CD8-positive, alpha-beta memory T cell (primary cell): ENCODE measurements at regions not wholly inside any gene's neighbourhood (a gene's known extent, or its start where the extent isn't known, plus 50 kb on each side); places are given as distances from the start of the nearest gene placed in this dataset.
"Not testable (repeated sequence)": the region's sequence is repeated elsewhere in the genome, so short reads cannot be mapped to it uniquely, and the experiment has no call there.

Experiments
- CTCF ChIA-PET: fragments of 350-600 bp; sonication (Branson Sonifier 250); formaldehyde crosslinking; loops from one replicate; lab custom pipeline; 2021; ENCODE audit warnings: antibody characterized with exemption; lab: Charles Lee
- POLR2A ChIA-PET: fragments of 350-600 bp; sonication (Branson Sonifier 250); formaldehyde crosslinking; loops from one replicate; lab custom pipeline; 2021; ENCODE audit warnings: antibody characterized with exemption; lab: Charles Lee
- DNase-seq, 5 donors: peaks; one replicate each; pipeline versions ENCODE4 v3.0.0 to v3.0.0-alpha.2; 2020 to 2022; ENCODE audit warnings: mixed read lengths in 1 of 5
- H3K27ac ChIP-seq: one replicate; pipeline ENCODE4 v1.7.0; 2013; ENCODE audit warnings: low read depth, mild to moderate bottlenecking, low read length, moderate library complexity
- H3K27me3 ChIP-seq: 2 replicates; pipeline ENCODE4 v1.7.0; 2013; ENCODE audit warnings: low read length, mild to moderate bottlenecking; ENCODE audit not compliant: insufficient read depth, poor library complexity, severe bottlenecking
- H3K36me3 ChIP-seq: 2 replicates; pipeline ENCODE4 v1.7.0; 2013; ENCODE audit warnings: mild to moderate bottlenecking, low read length, moderate library complexity; ENCODE audit not compliant: insufficient read depth
- H3K4me1 ChIP-seq: 2 replicates; pipeline ENCODE4 v1.7.0; 2013; ENCODE audit warnings: mild to moderate bottlenecking, low read length, moderate library complexity; ENCODE audit not compliant: insufficient read depth
- H3K4me3 ChIP-seq: 2 replicates; pipeline ENCODE4 v1.7.0; 2013; ENCODE audit warnings: mild to moderate bottlenecking, low read length
- H3K9me3 ChIP-seq: 2 replicates; pipeline ENCODE4 v1.7.0; 2013; ENCODE audit warnings: mild to moderate bottlenecking, low read length
- H3K27ac Mint-ChIP-seq, 8 donors: one replicate each; pipeline ENCODE4 v1.8.0; 2020 to 2021; ENCODE audit warnings: mixed read lengths in 8 of 8, mild to moderate bottlenecking in 6 of 8, inconsistent platforms in 3 of 8, moderate library complexity in 3 of 8
- H3K27me3 Mint-ChIP-seq, 2 donors: one replicate each; pipeline ENCODE4 v1.8.0; 2020 to 2021; ENCODE audit warnings: mixed read lengths in 2 of 2, mild to moderate bottlenecking in 1 of 2, moderate library complexity in 1 of 2
- H3K36me3 Mint-ChIP-seq, 3 donors: one replicate each; pipeline ENCODE4 v1.8.0; 2020 to 2021; ENCODE audit warnings: mixed read lengths in 3 of 3, inconsistent platforms in 1 of 3, mild to moderate bottlenecking in 1 of 3
- H3K4me1 Mint-ChIP-seq, 3 donors: one replicate each; pipeline ENCODE4 v1.8.0; 2020 to 2021; ENCODE audit warnings: mixed read lengths in 3 of 3, inconsistent platforms in 1 of 3, mild to moderate bottlenecking in 1 of 3
- H3K4me3 Mint-ChIP-seq, 7 donors: one replicate each; pipeline ENCODE4 v1.8.0; 2020 to 2021; ENCODE audit warnings: mixed read lengths in 7 of 7, mild to moderate bottlenecking in 6 of 7, moderate library complexity in 4 of 7, inconsistent platforms in 2 of 7
- H3K9me3 Mint-ChIP-seq, 5 donors: one replicate each; pipeline ENCODE4 v1.8.0; 2020 to 2022; ENCODE audit warnings: mixed read lengths in 5 of 5, mild to moderate bottlenecking in 3 of 5, moderate library complexity in 2 of 5, inconsistent platforms in 1 of 5

DNA sequence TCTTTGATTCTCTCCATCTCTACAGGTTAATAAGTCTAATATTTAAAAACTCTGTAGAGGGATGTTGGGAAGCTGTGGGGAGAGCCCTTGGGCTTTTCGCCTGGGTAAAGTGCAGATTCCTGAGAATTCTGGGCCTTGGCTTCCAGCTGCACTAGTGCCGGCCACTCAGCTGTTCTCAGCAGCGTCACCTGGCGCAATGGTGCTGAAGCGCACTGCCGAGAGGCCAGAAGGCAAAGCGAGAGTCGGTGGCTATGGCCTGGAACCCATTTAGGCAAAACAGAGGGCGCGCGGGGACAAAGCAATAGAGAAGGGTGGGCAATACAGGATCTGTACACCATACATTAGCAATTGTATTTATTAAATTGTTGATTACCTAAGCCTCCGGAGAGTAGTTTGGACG, 168.7 kb downstream of the FAM72C start:
- POLR2A ChIA-PET, CTCF ChIA-PET, H3K27ac Mint-ChIP-seq, H3K9me3 ChIP-seq, H3K4me3 ChIP-seq, H3K27me3 ChIP-seq, H3K4me1 Mint-ChIP-seq, H3K36me3 ChIP-seq, H3K36me3 Mint-ChIP-seq, DNase-seq, H3K4me1 ChIP-seq, H3K27me3 Mint-ChIP-seq, H3K4me3 Mint-ChIP-seq, H3K9me3 Mint-ChIP-seq, H3K27ac ChIP-seq: not testable (repeated sequence)

DNA sequence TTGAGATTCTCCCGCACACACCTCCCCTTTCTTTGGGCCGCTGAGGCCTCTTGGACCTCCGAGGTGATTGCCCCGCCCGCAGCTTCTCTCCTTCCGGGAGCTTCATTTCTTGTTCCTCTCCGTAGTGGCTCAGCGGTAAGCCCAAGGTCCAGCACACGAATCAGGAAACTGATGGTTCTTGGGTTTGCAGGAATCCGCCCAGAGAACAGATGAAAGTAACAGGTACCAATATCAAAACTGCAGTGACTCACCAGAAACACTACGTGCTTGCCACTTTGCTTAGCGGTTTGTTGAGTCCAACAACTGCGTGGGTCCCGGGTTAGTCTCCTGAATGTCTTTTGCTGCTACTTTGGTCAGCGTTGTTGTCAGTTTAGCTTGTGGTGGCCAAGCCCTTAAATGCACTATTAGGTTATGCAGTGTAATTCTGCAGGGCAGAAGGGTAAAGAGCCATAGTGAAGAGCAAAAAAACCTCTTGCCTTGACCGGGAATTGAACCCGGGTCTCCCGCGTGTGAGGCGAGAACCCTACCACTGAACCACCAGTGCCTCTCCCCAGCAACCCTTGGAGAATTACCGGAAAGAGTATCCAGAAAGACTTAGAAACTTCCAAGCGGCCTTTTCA, 172.1 kb downstream of the FAM72C start:
- H3K4me1 ChIP-seq, H3K27me3 Mint-ChIP-seq, H3K27ac Mint-ChIP-seq, H3K9me3 Mint-ChIP-seq, POLR2A ChIA-PET, H3K4me3 Mint-ChIP-seq, H3K4me3 ChIP-seq, H3K36me3 Mint-ChIP-seq, H3K9me3 ChIP-seq, H3K4me1 Mint-ChIP-seq, H3K36me3 ChIP-seq, DNase-seq, H3K27ac ChIP-seq, CTCF ChIA-PET, H3K27me3 ChIP-seq: not testable (repeated sequence)

DNA sequence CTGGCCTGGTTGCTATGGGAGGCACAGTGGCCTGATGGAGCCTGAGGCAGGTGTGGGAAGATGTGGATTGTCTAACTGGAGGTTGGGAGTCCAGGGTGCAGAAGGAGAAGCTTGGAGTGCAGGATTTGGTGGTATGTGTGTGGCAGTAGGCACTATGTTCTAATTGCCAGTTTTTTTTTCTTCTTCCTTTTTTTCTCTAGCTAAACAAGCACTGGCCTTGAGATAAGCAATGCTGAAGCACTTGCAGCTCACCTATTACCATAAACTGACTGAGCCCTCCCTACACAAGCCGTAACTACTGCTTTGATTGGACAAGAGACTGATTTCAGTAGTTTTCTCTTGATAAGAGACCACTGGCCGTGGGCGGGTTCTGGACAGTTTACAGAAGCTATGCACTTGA, 175.4 kb downstream of the FAM72C start:
- H3K9me3 Mint-ChIP-seq, H3K27ac Mint-ChIP-seq, POLR2A ChIA-PET, H3K4me1 Mint-ChIP-seq, H3K27me3 Mint-ChIP-seq, DNase-seq, H3K36me3 Mint-ChIP-seq, H3K27ac ChIP-seq, H3K36me3 ChIP-seq, H3K4me3 ChIP-seq, CTCF ChIA-PET, H3K4me3 Mint-ChIP-seq, H3K9me3 ChIP-seq, H3K27me3 ChIP-seq, H3K4me1 ChIP-seq: not testable (repeated sequence)

DNA sequence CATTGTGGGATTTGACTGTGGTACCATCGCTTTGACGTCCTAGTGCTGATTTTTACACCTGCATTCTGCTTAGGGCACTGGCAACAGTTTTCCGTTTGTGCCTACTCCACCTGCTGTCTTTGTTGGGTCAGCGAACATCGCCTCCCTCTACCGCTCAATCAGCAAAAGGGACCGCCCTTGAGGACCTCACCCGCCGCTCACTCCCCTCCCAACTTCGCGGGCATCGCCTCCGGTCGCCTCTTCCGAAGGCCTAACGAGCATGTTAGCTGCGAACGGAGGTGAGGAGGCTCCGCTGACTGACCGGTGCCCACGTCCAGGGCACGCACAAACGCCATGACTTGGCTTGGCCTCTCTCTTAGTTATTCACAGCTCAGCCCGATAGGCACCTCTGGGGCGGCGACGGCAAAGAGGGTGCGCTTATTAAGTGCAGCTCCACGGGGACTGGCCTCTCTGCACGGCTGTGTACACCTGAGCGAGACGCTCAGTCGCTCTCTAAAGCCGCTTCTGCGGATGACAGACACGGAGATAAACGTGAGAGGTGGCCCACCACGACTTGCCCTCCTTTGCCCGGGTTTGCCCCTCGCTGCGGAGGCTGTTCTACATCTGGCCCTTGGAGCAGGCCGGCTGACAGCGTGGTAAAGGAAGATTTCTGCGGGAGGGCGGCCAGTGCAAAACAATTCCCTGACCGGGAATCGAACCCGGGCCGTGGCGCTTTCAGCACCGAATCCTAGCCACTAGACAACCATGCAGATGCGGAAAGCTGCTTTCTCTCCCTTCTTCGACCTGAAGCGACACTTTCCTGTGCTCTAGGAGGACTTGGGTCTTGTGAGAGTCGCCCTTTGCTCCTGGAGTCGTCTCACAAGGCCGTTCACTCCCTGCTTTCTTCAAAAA, 179.5 kb downstream of the FAM72C start:
- H3K27me3 Mint-ChIP-seq, H3K9me3 ChIP-seq, H3K27ac Mint-ChIP-seq, H3K36me3 Mint-ChIP-seq, H3K9me3 Mint-ChIP-seq, CTCF ChIA-PET, H3K4me1 ChIP-seq, H3K4me3 ChIP-seq, H3K4me3 Mint-ChIP-seq, DNase-seq, H3K4me1 Mint-ChIP-seq, H3K27me3 ChIP-seq, POLR2A ChIA-PET, H3K27ac ChIP-seq, H3K36me3 ChIP-seq: not testable (repeated sequence)

DNA sequence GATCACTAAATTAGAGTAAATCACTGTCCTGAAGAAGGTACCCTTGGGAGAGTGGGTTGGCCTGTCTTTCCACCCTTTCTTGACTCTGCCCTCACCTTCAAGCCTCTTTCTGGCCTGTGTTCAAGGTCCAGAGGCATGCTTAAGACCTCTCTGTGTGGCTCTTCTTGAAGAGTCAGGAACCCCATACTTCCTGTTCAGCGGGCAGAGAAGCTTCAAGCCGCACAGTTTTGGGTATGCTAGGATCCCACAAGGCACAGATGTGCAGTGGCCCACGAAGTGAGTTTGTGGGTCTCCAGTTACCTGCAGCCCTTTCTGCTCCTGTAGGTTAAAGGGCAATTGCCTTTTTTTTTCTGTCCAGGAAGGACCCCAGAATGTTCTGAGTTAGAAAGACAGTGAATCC, 185.4 kb downstream of the FAM72C start:
- H3K9me3 ChIP-seq, H3K27ac Mint-ChIP-seq, DNase-seq, POLR2A ChIA-PET, H3K36me3 Mint-ChIP-seq, H3K9me3 Mint-ChIP-seq, H3K27me3 ChIP-seq, H3K27me3 Mint-ChIP-seq, H3K27ac ChIP-seq, H3K4me3 ChIP-seq, H3K4me3 Mint-ChIP-seq, H3K36me3 ChIP-seq, H3K4me1 ChIP-seq, CTCF ChIA-PET, H3K4me1 Mint-ChIP-seq: not testable (repeated sequence)

DNA sequence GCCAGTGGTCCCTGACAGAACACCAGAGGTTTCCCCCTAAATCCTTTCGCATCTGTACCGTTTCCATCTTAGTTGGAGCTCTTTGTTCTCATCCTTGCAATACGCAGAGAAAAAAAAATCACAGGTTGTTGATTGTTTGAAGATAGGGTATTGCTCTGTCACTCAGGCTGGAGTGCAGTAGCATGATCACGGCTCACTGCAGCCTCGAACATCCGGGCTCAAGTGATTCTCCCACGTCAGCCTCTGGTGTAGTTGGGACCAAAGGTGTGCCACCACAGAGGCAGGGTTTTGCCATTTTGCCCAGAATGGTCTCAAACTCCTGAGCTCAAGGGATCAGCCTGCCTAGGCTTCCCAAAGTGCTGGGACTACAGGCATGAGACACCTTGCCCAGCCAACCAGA, 185.9 kb downstream of the FAM72C start:
- H3K4me1 ChIP-seq, H3K27me3 ChIP-seq, H3K27ac Mint-ChIP-seq, H3K27me3 Mint-ChIP-seq, H3K9me3 ChIP-seq, H3K9me3 Mint-ChIP-seq, POLR2A ChIA-PET, H3K4me3 Mint-ChIP-seq, CTCF ChIA-PET, DNase-seq, H3K4me3 ChIP-seq, H3K4me1 Mint-ChIP-seq, H3K27ac ChIP-seq, H3K36me3 Mint-ChIP-seq, H3K36me3 ChIP-seq: not testable (repeated sequence)

DNA sequence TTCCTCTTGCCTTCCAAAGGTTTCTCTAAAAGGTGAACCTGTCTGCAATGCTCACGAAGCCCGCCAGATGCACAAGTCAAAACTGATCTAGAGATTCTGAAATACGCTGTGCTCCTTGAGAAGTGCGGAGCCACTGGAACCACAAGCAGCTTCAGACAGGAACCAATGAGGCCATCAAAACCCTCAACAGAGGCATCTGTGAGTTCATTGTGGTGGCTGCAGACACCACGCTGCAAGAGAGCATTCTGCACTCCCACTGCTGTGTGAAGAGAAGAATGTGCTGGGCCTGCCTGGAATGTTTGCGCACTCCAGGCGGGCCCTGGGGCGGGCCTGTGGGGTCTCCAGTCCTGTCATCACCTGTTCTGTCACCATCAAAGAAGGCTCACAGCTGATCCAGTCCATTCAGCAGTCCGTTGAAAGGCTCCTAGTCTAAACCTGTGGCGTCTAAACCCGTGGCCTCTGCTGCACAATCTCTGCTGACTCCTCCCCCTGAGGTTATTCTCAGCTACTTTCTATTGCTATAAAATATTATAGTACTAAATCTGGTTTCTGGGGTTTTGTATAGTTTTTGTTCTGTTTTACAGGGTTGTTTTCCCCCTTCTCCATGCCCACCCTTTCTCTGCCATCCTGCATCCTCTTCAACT, 187.4 kb downstream of the FAM72C start:
- H3K9me3 ChIP-seq, H3K27me3 Mint-ChIP-seq, H3K4me3 ChIP-seq, H3K27me3 ChIP-seq, H3K4me1 Mint-ChIP-seq, POLR2A ChIA-PET, H3K4me1 ChIP-seq, H3K36me3 ChIP-seq, H3K36me3 Mint-ChIP-seq, H3K9me3 Mint-ChIP-seq, H3K27ac Mint-ChIP-seq, CTCF ChIA-PET, H3K4me3 Mint-ChIP-seq, H3K27ac ChIP-seq, DNase-seq: not testable (repeated sequence)

DNA sequence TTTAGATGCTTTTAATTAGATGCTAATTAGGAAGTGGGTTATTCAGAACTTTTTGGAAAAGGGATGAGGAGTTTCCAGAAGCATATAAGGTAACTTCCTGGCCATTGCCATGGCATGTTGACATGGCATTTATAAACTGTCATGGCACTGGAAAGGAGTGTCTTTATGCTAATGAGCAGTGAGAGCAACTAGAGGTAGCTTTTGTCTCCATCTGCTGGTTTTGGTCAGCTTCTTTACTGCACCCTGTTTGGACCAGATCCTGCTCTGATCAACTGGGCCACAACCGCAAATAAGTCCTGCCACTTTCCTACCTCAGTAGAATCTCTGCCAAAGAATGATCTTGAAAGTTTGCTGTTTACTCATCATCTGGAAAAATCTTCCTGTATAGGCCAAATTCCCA, 193.6 kb downstream of the FAM72C start:
- POLR2A ChIA-PET, H3K27ac ChIP-seq, H3K36me3 ChIP-seq, H3K27me3 ChIP-seq, CTCF ChIA-PET, H3K4me1 ChIP-seq, H3K9me3 Mint-ChIP-seq, H3K9me3 ChIP-seq, H3K4me3 Mint-ChIP-seq, H3K36me3 Mint-ChIP-seq, H3K27ac Mint-ChIP-seq, H3K4me1 Mint-ChIP-seq, H3K27me3 Mint-ChIP-seq, DNase-seq, H3K4me3 ChIP-seq: not testable (repeated sequence)
